ENCODE measurements at regions not wholly inside any gene's neighbourhood (a gene's known extent, or its start where the extent isn't known, plus 50 kb on each side); places are given as distances from the start of the nearest gene placed in this dataset.

DNA sequence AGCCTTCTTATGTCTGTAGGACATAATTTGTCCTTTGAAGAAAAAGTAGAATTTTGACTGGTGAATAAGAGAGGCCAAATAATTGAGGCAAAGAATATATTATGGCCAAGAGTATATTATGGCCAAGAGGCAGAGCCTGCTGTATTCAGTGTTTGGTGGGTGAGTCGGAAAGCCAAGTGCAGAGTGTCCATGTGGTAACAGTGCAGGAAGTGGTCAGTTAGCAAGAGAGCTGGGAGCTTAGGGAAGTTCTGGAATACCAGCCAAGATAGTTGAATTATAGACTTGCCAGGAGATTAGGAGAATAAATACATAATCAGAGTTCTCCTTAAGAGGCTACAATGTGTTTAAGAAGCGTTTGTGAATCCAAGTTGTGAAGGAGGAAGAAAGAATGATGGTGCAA lies 131.5 kb upstream of the LMO4 start:
- TF ChIP-seq, protein P1, sequence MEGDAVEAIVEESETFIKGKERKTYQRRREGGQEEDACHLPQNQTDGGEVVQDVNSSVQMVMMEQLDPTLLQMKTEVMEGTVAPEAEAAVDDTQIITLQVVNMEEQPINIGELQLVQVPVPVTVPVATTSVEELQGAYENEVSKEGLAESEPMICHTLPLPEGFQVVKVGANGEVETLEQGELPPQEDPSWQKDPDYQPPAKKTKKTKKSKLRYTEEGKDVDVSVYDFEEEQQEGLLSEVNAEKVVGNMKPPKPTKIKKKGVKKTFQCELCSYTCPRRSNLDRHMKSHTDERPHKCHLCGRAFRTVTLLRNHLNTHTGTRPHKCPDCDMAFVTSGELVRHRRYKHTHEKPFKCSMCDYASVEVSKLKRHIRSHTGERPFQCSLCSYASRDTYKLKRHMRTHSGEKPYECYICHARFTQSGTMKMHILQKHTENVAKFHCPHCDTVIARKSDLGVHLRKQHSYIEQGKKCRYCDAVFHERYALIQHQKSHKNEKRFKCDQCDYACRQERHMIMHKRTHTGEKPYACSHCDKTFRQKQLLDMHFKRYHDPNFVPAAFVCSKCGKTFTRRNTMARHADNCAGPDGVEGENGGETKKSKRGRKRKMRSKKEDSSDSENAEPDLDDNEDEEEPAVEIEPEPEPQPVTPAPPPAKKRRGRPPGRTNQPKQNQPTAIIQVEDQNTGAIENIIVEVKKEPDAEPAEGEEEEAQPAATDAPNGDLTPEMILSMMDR (IDR thresholded peaks at IDR 0.05): no peak
- TF ChIP-seq EZH2 (IDR thresholded peaks at IDR 0.05) (no peak), EZH2phosphoT487 (IDR thresholded peaks at IDR 0.05) (no peak)
